Small intestine (tissue), 7 donors: ENCODE measurements at regions not wholly inside any gene's neighbourhood (a gene's known extent, or its start where the extent isn't known, plus 50 kb on each side); places are given as distances from the start of the nearest gene placed in this dataset.

Experiments used
- DNase-seq, 2 donors: peaks; one replicate each; pipeline versions ENCODE4 v3.0.0 to v3.0.0-alpha.2; 2013
- FAIRE-seq: peaks from 2 replicates; lab custom pipeline; 2012; peaks lifted over from hg19 to GRCh38; lab: Jason Lieb, UNC
- H3K27ac ChIP-seq, 3 donors: one replicate each; pipeline ENCODE4 v1.5.1; 2013; ENCODE audit warnings: low read length in 2 of 3, mild to moderate bottlenecking in 2 of 3, control low read depth in 1 of 3, inconsistent platforms in 1 of 3, low read depth in 1 of 3, moderate library complexity in 1 of 3
- H3K27me3 ChIP-seq, 3 donors: one replicate each; pipeline ENCODE4 v1.6.1; 2013; ENCODE audit warnings: low read length in 3 of 3, inconsistent platforms in 1 of 3; ENCODE audit not compliant: control insufficient read depth in 3 of 3, insufficient read depth in 3 of 3
- H3K36me3 ChIP-seq, 3 donors: one replicate each; pipeline ENCODE4 v1.6.1; 2013; ENCODE audit warnings: low read length in 3 of 3, inconsistent platforms in 1 of 3, low read depth in 1 of 3, mild to moderate bottlenecking in 1 of 3, moderate library complexity in 1 of 3; ENCODE audit not compliant: control insufficient read depth in 3 of 3, insufficient read depth in 2 of 3
- H3K4me1 ChIP-seq, 3 donors: one replicate each; pipeline ENCODE4 v1.6.1; 2013; ENCODE audit warnings: low read length in 2 of 3, inconsistent platforms in 1 of 3, low read depth in 1 of 3, mild to moderate bottlenecking in 1 of 3, moderate library complexity in 1 of 3; ENCODE audit not compliant: control insufficient read depth in 3 of 3, insufficient read depth in 2 of 3
- H3K4me3 ChIP-seq, 3 donors: one replicate each; pipeline ENCODE4 v1.5.1; 2013; ENCODE audit warnings: low read length in 3 of 3, control low read depth in 1 of 3, inconsistent platforms in 1 of 3, low read depth in 1 of 3, mild to moderate bottlenecking in 1 of 3, moderate library complexity in 1 of 3
- H3K9me3 ChIP-seq, 2 donors: one replicate each; pipeline ENCODE4 v1.6.1; 2013; ENCODE audit warnings: low read depth in 1 of 2, low read length in 1 of 2; ENCODE audit not compliant: control insufficient read depth in 2 of 2, insufficient read depth in 1 of 2
- WGBS, 3 donors: extraction: QIAGEN DNeasy Blood & Tissue Kit; methylation state at CpG; one replicate each; pipeline ENCODE4 v1.1.7; 2013; 5-methylcytosine and 5-hydroxymethylcytosine counted together
- donor health status: healthy with polysubstance abuse.
- donor health status: control.
- donor health status: control.
- donor health status: Bipolar disorder and iron deficiency.
- donor health status: healthy.

DNA sequence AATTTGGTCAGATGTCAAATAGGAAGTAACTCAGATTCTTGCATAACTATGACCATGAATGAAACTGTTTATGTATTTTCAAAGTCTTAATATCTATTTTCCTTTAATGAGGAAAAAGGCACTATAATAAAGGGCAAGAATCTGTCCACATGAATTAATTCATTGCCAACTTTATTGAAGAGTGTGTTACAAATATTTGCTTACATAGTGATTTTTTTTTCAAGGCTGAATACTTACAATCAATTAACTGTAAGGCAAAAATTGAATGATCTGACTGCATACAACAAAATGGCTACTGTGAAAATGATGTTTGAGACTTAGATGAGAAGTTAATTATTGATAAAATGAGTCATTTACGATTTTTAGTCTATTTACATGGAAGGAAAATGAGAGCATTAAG lies 475.0 kb downstream of the DNAJB9 start:
- DNase-seq = no peak
- Histone ChIP-seq H3K36me3 (no peaks in the 10 kb centered on the region), H3K4me3 (no peak overlapping the region), H3K27ac (no peak overlapping the region), H3K27me3 (no peaks in the 10 kb centered on the region), H3K9me3 (no peaks in the 10 kb centered on the region), H3K4me1 (no peaks in the 10 kb centered on the region)
- WGBS, 3 donors = 19 to 39% (median 29%) methylated on average over 1 of the region's 1 CpG
- FAIRE-seq = no peak

DNA sequence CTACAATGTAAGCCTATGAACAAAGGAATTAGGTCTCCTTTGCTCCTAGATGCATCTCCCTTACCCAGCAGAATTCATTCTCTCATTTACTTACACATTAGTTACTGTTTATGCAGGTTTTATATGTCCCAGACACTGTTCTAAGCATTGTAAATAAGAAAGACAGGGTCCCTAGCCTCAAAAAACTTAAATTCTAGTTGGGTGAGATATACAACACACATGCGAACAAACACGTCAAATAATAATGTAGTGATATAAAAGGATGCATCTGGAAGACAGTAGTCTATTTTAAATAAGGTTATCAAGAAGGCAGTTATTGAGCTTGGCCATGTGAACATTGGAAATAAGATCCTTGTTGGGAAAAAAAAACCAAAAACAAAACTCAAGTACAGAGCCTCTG lies 479.7 kb downstream of the DNAJB9 start:
- H3K27ac ChIP-seq = no peak overlapping the region
- H3K36me3 ChIP-seq = no peaks in the 10 kb centered on the region
- H3K27me3 ChIP-seq = no peaks in the 10 kb centered on the region
- WGBS, 3 donors = 93 to 96% (median 96%) methylated on average over 2 of the region's 2 CpGs
- no peaks in the 10 kb centered on the region for H3K9me3 ChIP-seq
- no peak for FAIRE-seq
- H3K4me3 ChIP-seq = no peak overlapping the region
- DNase-seq = no peak
- no peaks in the 10 kb centered on the region for H3K4me1 ChIP-seq

DNA sequence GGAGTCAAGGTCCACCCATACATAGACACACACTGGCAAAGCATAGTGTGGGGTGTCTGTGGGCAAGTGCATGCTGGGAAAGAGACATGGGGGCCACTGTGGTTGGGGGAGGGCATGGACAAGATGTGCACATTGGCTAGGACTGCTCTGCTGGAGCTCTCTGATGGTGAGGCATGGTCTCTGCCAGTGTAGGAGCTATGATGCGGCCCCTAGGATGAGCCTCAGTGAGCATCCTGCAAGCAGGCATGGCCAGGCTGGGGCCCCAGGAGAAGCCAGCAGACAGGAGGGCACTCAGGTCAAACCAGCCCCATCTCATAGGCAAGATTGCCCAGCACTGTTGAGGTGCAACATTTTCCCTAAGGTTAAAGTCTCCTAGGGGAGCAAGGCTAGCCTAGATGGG lies 489.4 kb downstream of the DNAJB9 start:
- Histone ChIP-seq H3K27me3 (no peaks in the 10 kb centered on the region), H3K9me3 (peaks cover 0 to 2% of the 10 kb centered on the region in 2 donors), H3K36me3 (no peaks in the 10 kb centered on the region), H3K4me3 (no peak overlapping the region), H3K4me1 (no peaks in the 10 kb centered on the region), H3K27ac (no peak overlapping the region)
- DNase-seq (no peak), FAIRE-seq (no peak)
- 67 to 83% (median 78%) methylated on average over 1 of the region's 1 CpG for whole genome bisulfite sequencing, 3 donors

DNA sequence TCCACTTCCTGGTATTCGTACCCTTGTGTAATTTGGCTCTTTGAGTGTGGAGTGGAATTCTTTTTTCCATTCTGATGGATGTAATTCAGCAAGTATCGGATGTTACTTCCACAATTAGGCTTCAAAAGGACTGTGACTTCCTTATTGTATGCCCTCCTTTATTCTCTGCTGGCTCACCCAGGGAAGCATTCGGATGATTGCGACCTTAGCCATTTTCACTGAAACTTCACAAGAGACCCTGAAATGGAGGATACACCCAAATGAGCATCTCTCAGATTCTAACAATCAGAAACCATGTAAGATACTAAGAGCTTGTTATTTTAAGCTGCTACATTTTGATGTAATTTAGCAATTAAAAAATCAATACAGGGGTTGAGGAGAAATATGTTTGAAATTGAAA lies 493.1 kb downstream of the DNAJB9 start:
- Histone ChIP-seq H3K27me3 (no peaks in the 10 kb centered on the region), H3K27ac (no peak overlapping the region), H3K9me3 (peaks cover 0 to 2% of the 10 kb centered on the region in 2 donors), H3K4me1 (no peaks in the 10 kb centered on the region), H3K4me3 (no peak overlapping the region), H3K36me3 (no peaks in the 10 kb centered on the region)
- WGBS, 3 donors = 86 to 89% (median 87%) methylated on average over 4 of the region's 4 CpGs
- FAIRE-seq = no peak
- no peak for DNase-seq

DNA sequence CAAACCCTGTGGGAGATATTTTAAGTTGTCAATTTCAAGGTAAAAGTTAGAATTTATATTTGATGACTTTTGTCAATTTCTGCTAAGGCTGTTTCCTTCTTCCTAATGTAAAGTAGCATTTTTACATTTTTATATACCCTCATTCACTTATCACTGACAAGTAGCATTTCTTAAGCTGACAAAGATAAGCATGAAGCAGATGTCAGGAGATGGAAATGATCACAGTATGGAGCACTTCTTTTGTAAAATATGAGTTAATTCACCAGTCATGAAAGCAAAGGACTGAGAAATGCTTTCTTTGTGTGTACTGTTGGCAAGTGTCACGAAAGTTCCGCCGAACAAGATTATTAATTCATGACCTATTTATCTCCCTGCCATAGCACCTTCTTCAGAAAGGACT lies 503.9 kb downstream of the DNAJB9 start:
- no peak for FAIRE-seq
- Histone ChIP-seq H3K4me3 (no peak overlapping the region), H3K36me3 (no peaks in the 10 kb centered on the region), H3K27me3 (no peaks in the 10 kb centered on the region), H3K4me1 (no peaks in the 10 kb centered on the region), H3K9me3 (no peaks in the 10 kb centered on the region), H3K27ac (no peak overlapping the region)
- no peak for DNase-seq
- 87 to 91% (median 89%) methylated on average over 3 of the region's 3 CpGs for WGBS, 3 donors

DNA sequence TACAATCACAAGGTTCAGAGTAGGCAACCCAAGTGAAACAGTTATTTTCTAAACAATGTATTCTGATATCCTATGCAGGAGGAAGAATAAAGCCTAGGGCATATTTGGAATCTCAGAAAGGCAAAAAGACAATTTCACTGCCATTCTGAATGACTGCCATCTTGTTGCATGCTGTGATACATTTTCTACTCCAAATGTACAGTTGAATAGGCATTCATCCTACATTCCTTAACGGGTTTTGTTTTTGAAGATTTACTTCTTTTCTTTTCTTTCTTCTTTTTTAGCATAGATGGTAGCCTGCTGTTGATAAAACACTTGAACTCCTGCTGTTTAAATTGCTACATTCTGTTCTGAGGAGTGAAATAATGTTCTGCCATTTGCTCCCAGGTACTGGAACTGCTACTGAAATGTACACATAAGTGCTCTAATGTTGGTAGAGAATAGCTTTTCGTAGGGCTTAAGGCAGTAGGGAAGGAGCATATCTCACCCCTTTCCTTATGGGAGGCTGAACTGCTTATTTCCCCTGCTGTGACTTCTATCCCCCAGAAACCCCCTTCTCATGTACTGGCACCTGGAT lies 506.8 kb downstream of the DNAJB9 start:
- WGBS, 3 donors = 64 to 83% (median 68%) methylated on average over 2 of the region's 2 CpGs
- Histone ChIP-seq H3K9me3 (no peaks in the 10 kb centered on the region), H3K4me3 (no peak overlapping the region), H3K36me3 (no peaks in the 10 kb centered on the region), H3K27me3 (no peaks in the 10 kb centered on the region), H3K27ac (no peak overlapping the region), H3K4me1 (no peaks in the 10 kb centered on the region)
- FAIRE-seq (no peak), DNase-seq (no peak)

DNA sequence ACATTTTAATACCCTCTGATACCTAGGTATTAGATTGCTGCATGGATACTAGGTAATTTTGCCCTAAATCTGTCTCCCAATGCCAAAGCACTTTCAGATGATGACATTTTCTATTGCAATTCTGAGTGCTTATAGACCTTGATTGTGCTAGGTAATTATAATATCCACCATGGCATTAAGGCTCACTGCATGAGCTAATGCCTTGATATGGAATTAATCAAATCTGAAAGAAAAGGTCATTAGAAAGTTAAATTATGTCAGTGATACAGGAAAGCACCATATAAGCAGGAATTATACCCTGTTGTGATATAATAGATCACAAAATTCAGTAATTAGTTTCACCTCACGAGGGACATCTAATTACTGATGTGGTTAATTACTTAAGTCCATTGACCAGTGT lies 521.4 kb downstream of the DNAJB9 start:
- H3K27ac ChIP-seq = no peak overlapping the region
- DNase-seq = no peak
- H3K4me3 ChIP-seq = no peak overlapping the region
- no peaks in the 10 kb centered on the region for H3K4me1 ChIP-seq
- H3K9me3 ChIP-seq = no peaks in the 10 kb centered on the region
- H3K27me3 ChIP-seq = no peaks in the 10 kb centered on the region
- 48 to 79% (median 50%) methylated on average over 1 of the region's 1 CpG for WGBS, 3 donors
- no peaks in the 10 kb centered on the region for H3K36me3 ChIP-seq
- no peak for FAIRE-seq

DNA sequence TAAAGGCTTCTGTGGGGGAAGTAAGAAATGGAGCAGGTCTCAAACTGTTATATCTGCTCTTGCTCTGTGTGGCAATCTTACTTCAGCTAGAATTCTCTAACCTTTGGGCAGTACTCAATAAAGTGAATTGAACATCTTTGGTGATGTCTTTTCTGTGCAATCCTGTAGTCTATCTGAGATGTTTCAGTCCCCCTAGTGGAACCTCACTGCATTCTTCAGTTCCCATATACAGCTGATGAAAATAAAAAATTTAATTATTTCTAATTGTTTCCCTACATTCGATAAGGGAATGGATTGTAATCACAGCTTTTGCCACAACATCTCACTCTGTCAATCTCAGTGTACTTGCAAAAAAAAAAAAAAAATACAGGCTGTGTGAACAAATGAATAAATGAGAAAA lies 522.6 kb downstream of the DNAJB9 start:
- Histone ChIP-seq H3K36me3 (no peaks in the 10 kb centered on the region), H3K4me1 (no peaks in the 10 kb centered on the region), H3K9me3 (no peaks in the 10 kb centered on the region), H3K27ac (no peak overlapping the region), H3K27me3 (no peaks in the 10 kb centered on the region), H3K4me3 (no peak overlapping the region)
- 81 to 88% (median 86%) methylated on average over 1 of the region's 1 CpG for WGBS, 3 donors
- DNase-seq (no peak), FAIRE-seq (no peak)

DNA sequence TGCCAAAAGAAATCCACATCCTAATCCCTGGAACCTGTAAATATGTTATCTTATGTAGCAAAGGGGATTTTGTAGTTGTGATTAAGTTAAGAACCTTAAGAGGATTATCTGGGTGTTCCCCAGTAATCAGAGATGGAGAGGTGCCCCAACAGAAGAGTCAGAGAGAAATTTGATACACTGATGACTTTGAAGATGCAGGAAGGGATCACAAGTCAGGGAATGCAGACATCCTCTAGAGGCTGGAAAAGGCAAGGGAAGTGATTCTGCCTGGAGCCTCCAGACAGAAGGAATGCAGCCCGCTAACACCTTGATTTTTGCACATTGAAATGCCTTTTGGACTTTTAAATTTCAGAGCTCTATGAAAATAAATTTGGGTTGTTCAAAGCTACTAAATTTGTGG lies 531.7 kb downstream of the DNAJB9 start:
- H3K4me3 ChIP-seq = no peak overlapping the region
- 89 to 91% (median 91%) methylated on average over 1 of the region's 1 CpG for WGBS, 3 donors
- no peaks in the 10 kb centered on the region for H3K36me3 ChIP-seq
- H3K27me3 ChIP-seq = no peaks in the 10 kb centered on the region
- H3K9me3 ChIP-seq = peaks cover 0 to 2% of the 10 kb centered on the region in 2 donors
- DNase-seq (no peak), FAIRE-seq (no peak)
- H3K27ac ChIP-seq = no peak overlapping the region
- no peaks in the 10 kb centered on the region for H3K4me1 ChIP-seq
